HG03354 (cell line): ENCODE measurements at regions not wholly inside any gene's neighbourhood (a gene's known extent, or its start where the extent isn't known, plus 50 kb on each side); places are given as distances from the start of the nearest gene placed in this dataset.

Source experiments
- ATAC-seq: cut with Tn5 transposase; IDR thresholded peaks from one replicate; pipeline ENCODE4 v1.9.1; 2021; ENCODE audit warnings: mild to moderate bottlenecking; ENCODE audit not compliant: unreplicated experiment, poor library complexity, severe bottlenecking

DNA sequence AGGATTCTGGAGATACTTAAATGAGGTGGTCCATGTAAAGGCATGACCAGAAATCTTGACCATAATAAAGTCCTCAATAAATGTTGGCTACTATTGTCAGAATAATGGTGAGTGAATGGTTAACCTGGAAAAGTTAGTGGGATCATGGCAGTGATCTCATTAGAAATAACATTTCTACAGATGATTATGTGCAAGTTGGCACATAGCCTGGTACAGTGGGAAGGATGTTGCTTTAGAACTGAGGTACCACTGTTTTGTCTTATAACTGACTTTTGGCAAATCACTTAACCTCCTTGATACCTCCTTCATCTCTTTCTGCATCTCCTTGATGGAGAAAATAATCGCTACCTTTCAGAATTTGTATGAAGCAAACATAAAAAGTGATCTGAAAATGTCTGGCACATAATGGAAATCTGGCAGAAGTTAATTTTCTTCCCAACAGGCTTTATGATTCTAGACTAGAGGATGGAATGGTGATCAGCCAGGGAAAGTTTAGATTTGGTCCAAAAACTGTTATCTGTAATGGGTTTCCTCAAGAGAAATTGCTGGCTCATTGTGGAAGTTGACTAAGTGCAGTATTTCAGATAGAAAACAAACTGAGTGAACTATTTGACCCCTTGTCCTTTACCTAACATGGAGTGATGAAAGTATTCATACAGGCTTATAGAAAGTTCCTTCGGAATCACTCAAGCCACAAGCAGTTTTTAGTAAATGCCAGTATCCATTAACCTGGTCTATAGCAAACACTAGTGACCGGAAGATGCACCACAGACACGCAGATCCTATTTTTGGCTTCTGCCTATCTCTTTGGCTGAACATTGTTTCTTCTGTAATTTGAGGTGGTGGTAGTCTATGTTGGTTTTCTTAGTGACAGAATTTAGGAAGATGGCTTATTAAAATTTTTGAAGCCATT is 449.6 kb upstream of the TGFBR2 start:
- no peak for ATAC-seq

DNA sequence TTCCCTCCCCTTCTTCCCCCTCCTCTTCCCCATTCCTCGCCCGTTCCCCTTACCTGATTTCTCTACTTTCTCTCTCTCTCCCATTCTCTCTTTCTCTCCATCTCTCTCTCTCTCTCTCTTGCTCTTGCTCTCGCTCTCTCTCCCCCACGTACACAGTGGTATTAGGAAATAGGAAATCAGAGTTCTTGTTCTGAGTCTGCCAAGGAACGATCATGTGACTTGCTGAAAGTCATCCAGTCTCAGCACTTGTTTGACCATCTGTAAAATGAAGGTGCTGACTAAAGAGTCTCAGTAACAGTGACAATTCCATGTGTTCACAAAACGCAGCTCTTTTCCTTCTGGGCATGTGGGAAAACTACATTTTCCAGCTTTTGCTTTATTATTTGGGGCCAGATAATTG is 445.0 kb upstream of the TGFBR2 start:
- ATAC-seq: no peak

DNA sequence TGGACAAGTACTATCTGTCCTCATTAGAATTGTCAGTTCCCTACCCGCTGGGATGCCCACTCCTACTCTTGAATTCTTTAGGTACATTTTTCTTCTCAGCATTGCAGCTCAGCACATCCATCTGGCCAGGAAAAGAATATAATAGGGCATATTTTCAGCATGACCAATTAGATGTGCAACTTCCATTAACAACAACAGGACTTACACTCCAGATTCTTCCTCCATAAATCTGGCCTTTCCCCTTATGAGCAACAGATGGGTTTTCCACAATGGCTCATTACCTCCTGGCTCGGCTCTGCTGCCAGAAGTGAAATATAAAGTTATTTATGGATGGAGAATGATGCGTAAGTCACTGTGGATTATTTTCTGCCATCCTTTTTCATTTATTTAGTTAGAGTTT is 443.8 kb upstream of the TGFBR2 start:
- ATAC-seq: no peak

- no peak for ATAC-seq
Observed at GRCh38 chr3:30166535-30166934, 439.9 kb upstream of the TGFBR2 start.

GRCh38 chr3:30167541-30168011 is 438.8 kb upstream of the TGFBR2 start:
- no peak for ATAC-seq

GRCh38 chr3:30169487-30169886 is 436.9 kb upstream of the TGFBR2 start:
- no peak for ATAC-seq

- ATAC-seq: no peak
Observed at GRCh38 chr3:30170681-30171438, 435.5 kb upstream of the TGFBR2 start.

DNA sequence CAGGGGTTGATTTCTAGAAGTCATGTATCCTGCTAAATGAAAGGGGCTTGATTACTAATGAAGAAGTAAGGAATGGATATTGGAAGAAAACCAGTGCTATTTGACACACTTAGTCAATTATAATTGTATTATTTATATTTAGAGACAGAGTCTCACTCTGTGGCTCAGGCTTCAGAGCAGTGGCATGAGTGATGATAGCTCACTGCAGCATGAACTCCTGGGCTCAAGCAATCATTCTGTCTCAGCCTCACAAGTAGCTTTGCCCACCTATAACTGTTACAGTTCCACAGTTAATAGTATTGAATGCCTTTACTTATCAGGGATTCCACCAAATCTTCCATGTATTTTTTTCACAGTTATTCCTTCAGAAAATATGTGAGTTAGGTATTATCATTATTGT is 432.0 kb upstream of the TGFBR2 start:
- no peak for ATAC-seq

DNA sequence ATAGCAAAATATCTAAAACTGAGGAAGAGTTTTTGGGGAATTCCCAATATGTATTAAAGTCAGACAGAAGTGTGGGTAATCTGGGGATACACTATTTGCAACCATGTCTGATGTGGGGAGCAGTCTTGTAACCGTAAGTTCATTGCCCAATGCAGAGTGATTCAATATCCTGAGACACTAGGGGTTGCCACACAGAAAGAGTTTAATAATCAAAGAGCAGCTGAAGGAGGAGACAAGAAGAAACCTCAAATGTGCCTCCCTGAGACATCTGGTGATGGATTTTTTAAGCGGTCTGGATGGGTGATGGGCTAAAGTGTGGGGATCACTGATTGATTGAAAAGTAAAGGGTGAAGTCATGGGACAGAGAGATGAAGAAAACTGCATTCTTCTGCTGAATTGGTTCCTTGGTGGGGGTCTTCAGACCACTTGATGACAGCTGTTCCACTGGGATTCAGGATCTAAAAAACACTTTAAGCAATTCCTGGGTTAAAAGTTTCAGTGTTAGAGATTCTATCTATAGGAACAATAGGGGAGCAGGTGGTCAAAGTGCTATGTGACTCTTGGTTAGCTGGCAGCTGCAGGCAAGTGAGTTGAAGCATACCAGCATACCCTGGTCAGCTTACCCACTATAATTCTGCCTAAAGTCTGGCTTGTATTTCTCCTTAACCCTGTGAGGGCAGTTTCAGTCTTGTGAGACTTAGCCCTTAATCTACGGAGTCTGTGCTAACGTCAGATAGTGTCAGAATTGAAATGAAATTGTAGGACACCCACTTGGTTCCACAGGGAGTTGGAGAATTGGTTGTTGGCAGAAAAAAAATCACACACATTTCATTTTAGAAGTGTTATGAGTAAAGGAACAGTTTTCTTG is 425.9 kb upstream of the TGFBR2 start:
- ATAC-seq: no peak

- ATAC-seq: no peak
Observed at GRCh38 chr3:30181178-30181465, 425.3 kb upstream of the TGFBR2 start.

GRCh38 chr3:30181581-30181980 is 424.8 kb upstream of the TGFBR2 start:
- ATAC-seq: no peak

GRCh38 chr3:30183421-30183820 is 423.0 kb upstream of the TGFBR2 start:
- ATAC-seq: no peak

GRCh38 chr3:30184091-30184810 is 422.1 kb upstream of the TGFBR2 start:
- no peak for ATAC-seq

DNA sequence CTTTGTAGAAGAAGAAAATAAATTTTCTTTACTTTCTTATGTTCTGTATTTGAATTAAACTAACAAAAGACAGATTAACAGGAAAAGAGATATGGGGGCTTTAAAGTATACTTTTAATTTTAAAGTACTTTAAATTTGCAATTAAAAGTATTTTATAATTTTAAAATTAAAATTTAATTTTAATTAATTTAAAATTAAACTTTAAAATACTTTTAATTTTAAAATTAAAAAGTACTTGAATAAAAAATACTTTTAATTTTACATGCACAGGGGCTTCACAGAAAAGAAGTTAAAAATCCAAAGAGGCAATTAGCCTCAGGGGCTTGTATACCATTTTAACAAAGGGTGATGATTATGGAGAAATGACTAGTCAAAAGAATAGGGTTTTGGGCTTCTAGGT is 420.5 kb upstream of the TGFBR2 start:
- no peak for ATAC-seq

- ATAC-seq: no peak
Observed at GRCh38 chr3:30186741-30187219, 419.6 kb upstream of the TGFBR2 start.

DNA sequence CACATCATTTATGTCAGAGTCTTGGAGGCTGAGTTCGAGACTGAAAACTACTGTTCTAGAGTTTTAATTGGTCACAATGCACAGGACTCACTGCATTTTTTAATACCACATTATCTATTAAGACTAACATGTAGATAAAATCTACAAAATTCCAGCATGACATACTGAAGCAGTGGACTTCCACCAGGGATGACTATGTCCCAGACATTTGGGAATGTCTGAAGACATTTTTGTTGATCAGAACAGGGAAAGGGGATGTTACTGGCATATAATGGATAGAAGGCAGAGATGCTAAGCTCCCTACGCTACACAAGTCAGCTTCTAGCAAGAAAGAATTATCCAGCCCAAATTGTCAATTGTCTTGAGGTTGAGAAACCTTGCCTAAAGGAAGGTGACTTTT is 419.0 kb upstream of the TGFBR2 start:
- ATAC-seq: no peak

- ATAC-seq: no peak
Observed at GRCh38 chr3:30188713-30189112, 417.7 kb upstream of the TGFBR2 start.

DNA sequence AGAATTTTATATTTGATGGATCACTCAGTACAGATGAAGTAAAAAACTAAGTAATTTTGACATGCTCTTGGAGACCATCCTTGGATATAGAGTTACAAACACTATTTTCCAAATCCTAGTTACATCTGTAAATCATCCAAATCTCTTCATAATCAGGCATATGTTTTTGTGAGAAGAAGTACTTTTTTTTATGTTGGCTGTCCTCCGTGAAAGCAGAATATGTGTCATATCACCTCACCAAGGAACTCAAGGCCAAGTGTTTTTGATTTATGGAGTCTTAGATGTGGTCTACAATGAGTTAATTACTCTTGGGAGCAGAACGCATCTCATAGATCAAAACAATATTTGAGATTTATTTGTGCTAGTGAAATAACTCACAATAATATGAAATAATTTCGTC is 416.5 kb upstream of the TGFBR2 start:
- no peak for ATAC-seq

GRCh38 chr3:30193625-30194044 is 412.8 kb upstream of the TGFBR2 start:
- ATAC-seq: no peak
